ENCODE measurements at regions not wholly inside any gene's neighbourhood (a gene's known extent, or its start where the extent isn't known, plus 50 kb on each side); places are given as distances from the start of the nearest gene placed in this dataset.

DNA sequence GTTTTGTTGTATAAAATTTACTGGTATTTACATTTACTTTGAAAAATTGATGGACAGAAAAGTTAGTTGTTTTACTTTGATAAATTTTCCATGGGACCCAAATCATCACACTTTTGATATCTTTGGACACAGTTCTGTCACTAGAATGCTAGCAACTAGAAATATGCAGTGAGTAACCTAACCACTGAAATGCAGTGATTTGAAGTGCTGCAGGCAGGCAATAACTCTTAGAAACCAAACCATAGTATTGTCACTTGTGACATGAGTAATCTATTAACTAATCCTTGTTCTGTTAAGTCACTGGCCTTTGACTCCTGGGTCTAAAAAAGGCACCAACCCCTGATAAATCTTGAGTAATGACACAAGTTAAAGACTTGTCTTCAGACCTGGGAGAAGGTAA lies 620.0 kb upstream of the ATXN8OS start (continued):
- TF ChIP-seq, protein P1, sequence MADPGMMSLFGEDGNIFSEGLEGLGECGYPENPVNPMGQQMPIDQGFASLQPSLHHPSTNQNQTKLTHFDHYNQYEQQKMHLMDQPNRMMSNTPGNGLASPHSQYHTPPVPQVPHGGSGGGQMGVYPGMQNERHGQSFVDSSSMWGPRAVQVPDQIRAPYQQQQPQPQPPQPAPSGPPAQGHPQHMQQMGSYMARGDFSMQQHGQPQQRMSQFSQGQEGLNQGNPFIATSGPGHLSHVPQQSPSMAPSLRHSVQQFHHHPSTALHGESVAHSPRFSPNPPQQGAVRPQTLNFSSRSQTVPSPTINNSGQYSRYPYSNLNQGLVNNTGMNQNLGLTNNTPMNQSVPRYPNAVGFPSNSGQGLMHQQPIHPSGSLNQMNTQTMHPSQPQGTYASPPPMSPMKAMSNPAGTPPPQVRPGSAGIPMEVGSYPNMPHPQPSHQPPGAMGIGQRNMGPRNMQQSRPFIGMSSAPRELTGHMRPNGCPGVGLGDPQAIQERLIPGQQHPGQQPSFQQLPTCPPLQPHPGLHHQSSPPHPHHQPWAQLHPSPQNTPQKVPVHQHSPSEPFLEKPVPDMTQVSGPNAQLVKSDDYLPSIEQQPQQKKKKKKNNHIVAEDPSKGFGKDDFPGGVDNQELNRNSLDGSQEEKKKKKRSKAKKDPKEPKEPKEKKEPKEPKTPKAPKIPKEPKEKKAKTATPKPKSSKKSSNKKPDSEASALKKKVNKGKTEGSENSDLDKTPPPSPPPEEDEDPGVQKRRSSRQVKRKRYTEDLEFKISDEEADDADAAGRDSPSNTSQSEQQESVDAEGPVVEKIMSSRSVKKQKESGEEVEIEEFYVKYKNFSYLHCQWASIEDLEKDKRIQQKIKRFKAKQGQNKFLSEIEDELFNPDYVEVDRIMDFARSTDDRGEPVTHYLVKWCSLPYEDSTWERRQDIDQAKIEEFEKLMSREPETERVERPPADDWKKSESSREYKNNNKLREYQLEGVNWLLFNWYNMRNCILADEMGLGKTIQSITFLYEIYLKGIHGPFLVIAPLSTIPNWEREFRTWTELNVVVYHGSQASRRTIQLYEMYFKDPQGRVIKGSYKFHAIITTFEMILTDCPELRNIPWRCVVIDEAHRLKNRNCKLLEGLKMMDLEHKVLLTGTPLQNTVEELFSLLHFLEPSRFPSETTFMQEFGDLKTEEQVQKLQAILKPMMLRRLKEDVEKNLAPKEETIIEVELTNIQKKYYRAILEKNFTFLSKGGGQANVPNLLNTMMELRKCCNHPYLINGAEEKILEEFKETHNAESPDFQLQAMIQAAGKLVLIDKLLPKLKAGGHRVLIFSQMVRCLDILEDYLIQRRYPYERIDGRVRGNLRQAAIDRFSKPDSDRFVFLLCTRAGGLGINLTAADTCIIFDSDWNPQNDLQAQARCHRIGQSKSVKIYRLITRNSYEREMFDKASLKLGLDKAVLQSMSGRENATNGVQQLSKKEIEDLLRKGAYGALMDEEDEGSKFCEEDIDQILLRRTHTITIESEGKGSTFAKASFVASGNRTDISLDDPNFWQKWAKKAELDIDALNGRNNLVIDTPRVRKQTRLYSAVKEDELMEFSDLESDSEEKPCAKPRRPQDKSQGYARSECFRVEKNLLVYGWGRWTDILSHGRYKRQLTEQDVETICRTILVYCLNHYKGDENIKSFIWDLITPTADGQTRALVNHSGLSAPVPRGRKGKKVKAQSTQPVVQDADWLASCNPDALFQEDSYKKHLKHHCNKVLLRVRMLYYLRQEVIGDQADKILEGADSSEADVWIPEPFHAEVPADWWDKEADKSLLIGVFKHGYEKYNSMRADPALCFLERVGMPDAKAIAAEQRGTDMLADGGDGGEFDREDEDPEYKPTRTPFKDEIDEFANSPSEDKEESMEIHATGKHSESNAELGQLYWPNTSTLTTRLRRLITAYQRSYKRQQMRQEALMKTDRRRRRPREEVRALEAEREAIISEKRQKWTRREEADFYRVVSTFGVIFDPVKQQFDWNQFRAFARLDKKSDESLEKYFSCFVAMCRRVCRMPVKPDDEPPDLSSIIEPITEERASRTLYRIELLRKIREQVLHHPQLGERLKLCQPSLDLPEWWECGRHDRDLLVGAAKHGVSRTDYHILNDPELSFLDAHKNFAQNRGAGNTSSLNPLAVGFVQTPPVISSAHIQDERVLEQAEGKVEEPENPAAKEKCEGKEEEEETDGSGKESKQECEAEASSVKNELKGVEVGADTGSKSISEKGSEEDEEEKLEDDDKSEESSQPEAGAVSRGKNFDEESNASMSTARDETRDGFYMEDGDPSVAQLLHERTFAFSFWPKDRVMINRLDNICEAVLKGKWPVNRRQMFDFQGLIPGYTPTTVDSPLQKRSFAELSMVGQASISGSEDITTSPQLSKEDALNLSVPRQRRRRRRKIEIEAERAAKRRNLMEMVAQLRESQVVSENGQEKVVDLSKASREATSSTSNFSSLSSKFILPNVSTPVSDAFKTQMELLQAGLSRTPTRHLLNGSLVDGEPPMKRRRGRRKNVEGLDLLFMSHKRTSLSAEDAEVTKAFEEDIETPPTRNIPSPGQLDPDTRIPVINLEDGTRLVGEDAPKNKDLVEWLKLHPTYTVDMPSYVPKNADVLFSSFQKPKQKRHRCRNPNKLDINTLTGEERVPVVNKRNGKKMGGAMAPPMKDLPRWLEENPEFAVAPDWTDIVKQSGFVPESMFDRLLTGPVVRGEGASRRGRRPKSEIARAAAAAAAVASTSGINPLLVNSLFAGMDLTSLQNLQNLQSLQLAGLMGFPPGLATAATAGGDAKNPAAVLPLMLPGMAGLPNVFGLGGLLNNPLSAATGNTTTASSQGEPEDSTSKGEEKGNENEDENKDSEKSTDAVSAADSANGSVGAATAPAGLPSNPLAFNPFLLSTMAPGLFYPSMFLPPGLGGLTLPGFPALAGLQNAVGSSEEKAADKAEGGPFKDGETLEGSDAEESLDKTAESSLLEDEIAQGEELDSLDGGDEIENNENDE (IDR thresholded peaks at IDR 0.05; ENCODE audit: insufficient replicate concordance, low read length) = no peak
- TF ChIP-seq, protein P2, sequence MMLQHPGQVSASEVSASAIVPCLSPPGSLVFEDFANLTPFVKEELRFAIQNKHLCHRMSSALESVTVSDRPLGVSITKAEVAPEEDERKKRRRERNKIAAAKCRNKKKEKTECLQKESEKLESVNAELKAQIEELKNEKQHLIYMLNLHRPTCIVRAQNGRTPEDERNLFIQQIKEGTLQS (IDR thresholded peaks at IDR 0.05; ENCODE audit: insufficient read depth, low read depth, low read length) = no peak
- no peak for TF ChIP-seq CBX8 (IDR thresholded peaks at IDR 0.05; ENCODE audit: borderline replicate concordance, low read depth, low read length)
- no peak for TF ChIP-seq POU5F1 (IDR thresholded peaks at IDR 0.05; ENCODE audit: low read depth, low read length)
- TF ChIP-seq, protein P3, sequence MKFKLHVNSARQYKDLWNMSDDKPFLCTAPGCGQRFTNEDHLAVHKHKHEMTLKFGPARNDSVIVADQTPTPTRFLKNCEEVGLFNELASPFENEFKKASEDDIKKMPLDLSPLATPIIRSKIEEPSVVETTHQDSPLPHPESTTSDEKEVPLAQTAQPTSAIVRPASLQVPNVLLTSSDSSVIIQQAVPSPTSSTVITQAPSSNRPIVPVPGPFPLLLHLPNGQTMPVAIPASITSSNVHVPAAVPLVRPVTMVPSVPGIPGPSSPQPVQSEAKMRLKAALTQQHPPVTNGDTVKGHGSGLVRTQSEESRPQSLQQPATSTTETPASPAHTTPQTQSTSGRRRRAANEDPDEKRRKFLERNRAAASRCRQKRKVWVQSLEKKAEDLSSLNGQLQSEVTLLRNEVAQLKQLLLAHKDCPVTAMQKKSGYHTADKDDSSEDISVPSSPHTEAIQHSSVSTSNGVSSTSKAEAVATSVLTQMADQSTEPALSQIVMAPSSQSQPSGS (IDR thresholded peaks at IDR 0.05; ENCODE audit: low read length) = no peak
- no peak for TF ChIP-seq CREB1 (IDR thresholded peaks at IDR 0.05)
- TF ChIP-seq BCL11A (IDR thresholded peaks at IDR 0.05; ENCODE audit: low read depth in 2 of 2, low read length in 2 of 2) = no peak
- TF ChIP-seq SIX5 (IDR thresholded peaks at IDR 0.05; ENCODE audit: low read depth, low read length) = no peak

Data from H1 (cell line).